ENCODE measurements at regions not wholly inside any gene's neighbourhood (a gene's known extent, or its start where the extent isn't known, plus 50 kb on each side); places are given as distances from the start of the nearest gene placed in this dataset.

GRCh38 chr2:67930156-67930555 lies 132.6 kb downstream of the C1D start:
- H3K36me3 ChIP-seq, result no peaks in the 10 kb centered on the region
- H3K27ac ChIP-seq, result no peak overlapping the region
- 59 to 78% methylated on average over 3 of the region's 3 CpGs for WGBS, 2 donors
- no peak for TF ChIP-seq POLR2A (IDR thresholded peaks at IDR 0.05)
- TF ChIP-seq, protein P1, sequence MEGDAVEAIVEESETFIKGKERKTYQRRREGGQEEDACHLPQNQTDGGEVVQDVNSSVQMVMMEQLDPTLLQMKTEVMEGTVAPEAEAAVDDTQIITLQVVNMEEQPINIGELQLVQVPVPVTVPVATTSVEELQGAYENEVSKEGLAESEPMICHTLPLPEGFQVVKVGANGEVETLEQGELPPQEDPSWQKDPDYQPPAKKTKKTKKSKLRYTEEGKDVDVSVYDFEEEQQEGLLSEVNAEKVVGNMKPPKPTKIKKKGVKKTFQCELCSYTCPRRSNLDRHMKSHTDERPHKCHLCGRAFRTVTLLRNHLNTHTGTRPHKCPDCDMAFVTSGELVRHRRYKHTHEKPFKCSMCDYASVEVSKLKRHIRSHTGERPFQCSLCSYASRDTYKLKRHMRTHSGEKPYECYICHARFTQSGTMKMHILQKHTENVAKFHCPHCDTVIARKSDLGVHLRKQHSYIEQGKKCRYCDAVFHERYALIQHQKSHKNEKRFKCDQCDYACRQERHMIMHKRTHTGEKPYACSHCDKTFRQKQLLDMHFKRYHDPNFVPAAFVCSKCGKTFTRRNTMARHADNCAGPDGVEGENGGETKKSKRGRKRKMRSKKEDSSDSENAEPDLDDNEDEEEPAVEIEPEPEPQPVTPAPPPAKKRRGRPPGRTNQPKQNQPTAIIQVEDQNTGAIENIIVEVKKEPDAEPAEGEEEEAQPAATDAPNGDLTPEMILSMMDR (IDR thresholded peaks at IDR 0.05), result no peak
- TF ChIP-seq EP300 (IDR thresholded peaks at IDR 0.05), result no peak
- TF ChIP-seq POLR2AphosphoS5 (IDR thresholded peaks at IDR 0.05), result no peak
- no peaks in the 10 kb centered on the region for H3K9me3 ChIP-seq
- intact Hi-C loops (cut with DNase I), result no loop called here
- no peaks in the 10 kb centered on the region for H3K4me1 ChIP-seq
- H3K27me3 ChIP-seq, result no peaks in the 10 kb centered on the region
- no peak for DNase-seq
- H3K4me3 ChIP-seq, result no peak overlapping the region

DNA sequence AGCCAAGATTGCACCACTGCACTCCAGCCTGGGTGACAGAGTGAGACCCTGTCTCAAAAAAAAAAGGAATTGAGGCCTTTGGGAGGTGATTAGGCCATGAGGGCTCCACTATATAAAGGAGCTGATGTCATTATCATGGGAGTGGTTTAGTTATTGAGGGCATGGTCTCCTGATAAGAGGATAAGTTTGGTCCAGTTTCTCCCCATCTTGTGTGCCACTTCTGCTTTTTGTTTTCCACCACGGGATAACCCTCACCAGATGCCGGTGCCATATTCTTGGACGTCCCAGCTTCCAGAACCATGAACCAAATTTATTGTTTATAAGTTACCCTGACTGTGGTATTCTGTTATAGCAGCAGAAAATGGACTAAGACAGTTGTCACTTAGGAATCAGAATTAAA lies 125.8 kb downstream of the C1D start:
- H3K27ac ChIP-seq, result no peak overlapping the region
- TF ChIP-seq EP300 (IDR thresholded peaks at IDR 0.05) (no peak), POLR2A (IDR thresholded peaks at IDR 0.05) (no peak), POLR2AphosphoS5 (IDR thresholded peaks at IDR 0.05) (no peak)
- TF ChIP-seq, protein P1 (IDR thresholded peaks at IDR 0.05), result no peak
- H3K4me3 ChIP-seq, result no peak overlapping the region
- no peaks in the 10 kb centered on the region for H3K9me3 ChIP-seq
- DNase-seq, result no peak
- H3K27me3 ChIP-seq, result no peaks in the 10 kb centered on the region
- no peaks in the 10 kb centered on the region for H3K36me3 ChIP-seq
- WGBS, 2 donors, result 86 to 94% methylated on average over 3 of the region's 3 CpGs
- no peaks in the 10 kb centered on the region for H3K4me1 ChIP-seq
- intact Hi-C loops (cut with DNase I), result no loop called here

DNA sequence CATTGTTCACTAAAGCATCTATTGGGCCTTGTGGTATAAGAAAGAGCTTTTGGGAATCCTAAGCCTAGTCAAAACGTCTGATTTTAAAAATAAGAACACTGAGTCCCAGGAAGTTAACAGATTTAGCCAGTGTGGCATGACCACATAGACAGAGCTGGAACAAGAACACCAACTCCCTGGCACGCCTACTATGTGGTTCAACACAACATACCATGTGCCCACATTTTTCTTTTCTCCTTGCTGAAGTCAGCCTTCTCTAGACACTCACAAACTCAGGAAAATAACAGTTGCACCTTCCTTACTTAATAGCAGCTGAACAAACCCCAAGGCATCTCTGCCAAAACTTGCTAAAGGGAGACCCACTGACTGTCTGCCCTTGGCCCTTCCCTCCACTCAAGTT lies 124.8 kb downstream of the C1D start:
- no peaks in the 10 kb centered on the region for H3K27me3 ChIP-seq
- TF ChIP-seq, protein P1 (IDR thresholded peaks at IDR 0.05), result no peak
- TF ChIP-seq POLR2AphosphoS5 (IDR thresholded peaks at IDR 0.05), result no peak
- TF ChIP-seq EP300 (IDR thresholded peaks at IDR 0.05), result no peak
- no peak for TF ChIP-seq POLR2A (IDR thresholded peaks at IDR 0.05)
- no peak overlapping the region for H3K4me3 ChIP-seq
- H3K4me1 ChIP-seq, result no peaks in the 10 kb centered on the region
- H3K9me3 ChIP-seq, result peaks cover 0 to 1% (median 0%) of the 10 kb centered on the region in 4 donors
- no peaks in the 10 kb centered on the region for H3K36me3 ChIP-seq
- no peak for DNase-seq
- intact Hi-C loops (cut with DNase I), result no loop called here
- 65 to 68% methylated on average over 2 of the region's 2 CpGs for WGBS, 2 donors
- H3K27ac ChIP-seq, result no peak overlapping the region

GRCh38 chr2:67945056-67945455 lies 117.7 kb downstream of the C1D start:
- H3K9me3 ChIP-seq, result peaks cover 0 to 3% (median 0%) of the 10 kb centered on the region in 4 donors
- TF ChIP-seq, protein P1 (IDR thresholded peaks at IDR 0.05), result no peak
- TF ChIP-seq POLR2AphosphoS5 (IDR thresholded peaks at IDR 0.05) (no peak), POLR2A (IDR thresholded peaks at IDR 0.05) (no peak), EP300 (IDR thresholded peaks at IDR 0.05) (no peak)
- DNase-seq, result no peak
- intact Hi-C loops (cut with DNase I), result no loop called here
- no peaks in the 10 kb centered on the region for H3K27me3 ChIP-seq
- no peaks in the 10 kb centered on the region for H3K4me1 ChIP-seq
- 81 to 85% methylated on average over 4 of the region's 4 CpGs for WGBS, 2 donors
- no peak overlapping the region for H3K4me3 ChIP-seq
- no peak overlapping the region for H3K27ac ChIP-seq
- H3K36me3 ChIP-seq, result no peaks in the 10 kb centered on the region

DNA sequence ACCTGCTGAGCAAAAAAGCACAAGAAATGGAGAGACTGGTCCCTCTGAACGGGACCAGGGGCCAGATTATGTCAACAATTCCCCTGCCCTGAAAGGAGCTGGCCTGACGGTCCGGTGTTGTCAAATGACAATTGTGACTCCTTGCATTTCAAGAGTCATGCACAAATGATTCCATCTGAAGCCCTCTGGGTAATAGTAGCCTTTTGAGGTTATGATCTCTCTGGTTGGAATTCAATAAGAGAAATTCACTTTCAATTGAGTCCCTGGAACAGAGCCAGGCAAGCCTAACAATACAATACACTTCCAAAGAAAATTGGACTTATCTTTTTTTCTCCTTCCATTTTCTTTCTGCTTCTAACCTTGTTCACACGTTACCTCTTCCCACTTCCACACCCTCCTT lies 116.9 kb downstream of the C1D start:
- Histone ChIP-seq H3K27ac (no peak overlapping the region), H3K4me3 (no peak overlapping the region), H3K27me3 (no peaks in the 10 kb centered on the region), H3K4me1 (no peaks in the 10 kb centered on the region), H3K9me3 (peaks cover 0 to 3% (median 0%) of the 10 kb centered on the region in 4 donors), H3K36me3 (no peaks in the 10 kb centered on the region)
- intact Hi-C loops (cut with DNase I), result no loop called here
- 64 to 71% methylated on average over 4 of the region's 4 CpGs for WGBS, 2 donors
- TF ChIP-seq EP300 (IDR thresholded peaks at IDR 0.05), result no peak
- no peak for TF ChIP-seq POLR2AphosphoS5 (IDR thresholded peaks at IDR 0.05)
- no peak for TF ChIP-seq POLR2A (IDR thresholded peaks at IDR 0.05)
- TF ChIP-seq, protein P1 (IDR thresholded peaks at IDR 0.05), result no peak
- no peak for DNase-seq

Data from sigmoid colon (tissue), 6 donors.